Tibial nerve (tissue), 4 donors: ENCODE measurements at regions not wholly inside any gene's neighbourhood (a gene's known extent, or its start where the extent isn't known, plus 50 kb on each side); places are given as distances from the start of the nearest gene placed in this dataset.

Experiments used
- EP300 ChIP-seq, 2 donors: sonication (generic); formaldehyde crosslinking; IDR thresholded peaks; one replicate each; pipeline ENCODE4 v1.6.1; 2017; ENCODE audit warnings: antibody characterized with exemption in 2 of 2, mild to moderate bottlenecking in 1 of 2
- POLR2A ChIP-seq, 2 donors: fragments of 450-650 bp; IDR thresholded peaks; one replicate each; pipeline ENCODE4 v1.6.1; 2017; ENCODE audit warnings: antibody characterized with exemption in 2 of 2, mild to moderate bottlenecking in 2 of 2, moderate library complexity in 2 of 2
- TF ChIP-seq, protein P1 (sequence below), 5 experiments: fragments of 200-600 bp in 3 of 5; fragments of 450-650 bp in 2 of 5; sonication (generic) in 3 of 5; IDR thresholded peaks; one replicate each; pipeline ENCODE4 v1.5.1; 2016 to 2019; ENCODE audit warnings: antibody characterized with exemption in 5 of 5, mild to moderate bottlenecking in 3 of 5, moderate library complexity in 2 of 5

- TF ChIP-seq, protein P1, sequence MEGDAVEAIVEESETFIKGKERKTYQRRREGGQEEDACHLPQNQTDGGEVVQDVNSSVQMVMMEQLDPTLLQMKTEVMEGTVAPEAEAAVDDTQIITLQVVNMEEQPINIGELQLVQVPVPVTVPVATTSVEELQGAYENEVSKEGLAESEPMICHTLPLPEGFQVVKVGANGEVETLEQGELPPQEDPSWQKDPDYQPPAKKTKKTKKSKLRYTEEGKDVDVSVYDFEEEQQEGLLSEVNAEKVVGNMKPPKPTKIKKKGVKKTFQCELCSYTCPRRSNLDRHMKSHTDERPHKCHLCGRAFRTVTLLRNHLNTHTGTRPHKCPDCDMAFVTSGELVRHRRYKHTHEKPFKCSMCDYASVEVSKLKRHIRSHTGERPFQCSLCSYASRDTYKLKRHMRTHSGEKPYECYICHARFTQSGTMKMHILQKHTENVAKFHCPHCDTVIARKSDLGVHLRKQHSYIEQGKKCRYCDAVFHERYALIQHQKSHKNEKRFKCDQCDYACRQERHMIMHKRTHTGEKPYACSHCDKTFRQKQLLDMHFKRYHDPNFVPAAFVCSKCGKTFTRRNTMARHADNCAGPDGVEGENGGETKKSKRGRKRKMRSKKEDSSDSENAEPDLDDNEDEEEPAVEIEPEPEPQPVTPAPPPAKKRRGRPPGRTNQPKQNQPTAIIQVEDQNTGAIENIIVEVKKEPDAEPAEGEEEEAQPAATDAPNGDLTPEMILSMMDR (IDR thresholded peaks at IDR 0.05) = no peak
- no peak for TF ChIP-seq POLR2A (IDR thresholded peaks at IDR 0.05)
- no peak for TF ChIP-seq EP300 (IDR thresholded peaks at IDR 0.05)
Measured at GRCh38 chr21:32131164-32131563, 147.7 kb downstream of the MIS18A start.
